ENCODE measurements at regions not wholly inside any gene's neighbourhood (a gene's known extent, or its start where the extent isn't known, plus 50 kb on each side); places are given as distances from the start of the nearest gene placed in this dataset.

GRCh38 chr5:18357486-18357885 is 723.2 kb downstream of the TAF11L14 start:
- TF ChIP-seq CTCF (IDR thresholded peaks at IDR 0.05; ENCODE audit: poor library complexity), result no peak
- TF ChIP-seq EZH2 (IDR thresholded peaks at IDR 0.05; ENCODE audit: borderline replicate concordance), result no peak
- no peak for TF ChIP-seq EZH2phosphoT487 (IDR thresholded peaks at IDR 0.05; ENCODE audit: low read depth, severe bottlenecking, unreplicated experiment)
